ENCODE measurements at regions not wholly inside any gene's neighbourhood (a gene's known extent, or its start where the extent isn't known, plus 50 kb on each side); places are given as distances from the start of the nearest gene placed in this dataset.

- H3K27ac ChIP-seq, result no peak overlapping the region
- H3K36me3 ChIP-seq, result no peaks in the 10 kb centered on the region
- peak; percentile 53 for TF ChIP-seq CTCF (IDR thresholded peaks at IDR 0.05)
- ATAC-seq (peak; percentile 88), DNase-seq (peak; percentile 77)
- no peak overlapping the region for H3K4me3 ChIP-seq
- no peaks in the 10 kb centered on the region for H3K9me3 ChIP-seq
- no peaks in the 10 kb centered on the region for H3K4me1 ChIP-seq
- H3K27me3 ChIP-seq, result peaks cover 17% of the 10 kb centered on the region
- intact Hi-C loops (cut with DNase I), result no loop called here
Measured at GRCh38 chr17:34146440-34147043, 108.5 kb upstream of the CCL2 start.

- Histone ChIP-seq H3K4me3 (no peak overlapping the region), H3K4me1 (no peaks in the 10 kb centered on the region), H3K36me3 (no peaks in the 10 kb centered on the region), H3K27ac (no peak overlapping the region), H3K27me3 (peaks cover 40% of the 10 kb centered on the region), H3K9me3 (no peaks in the 10 kb centered on the region)
- DNase-seq (no peak), ATAC-seq (no peak)
- TF ChIP-seq CTCF (IDR thresholded peaks at IDR 0.05), result no peak
- intact Hi-C loops (cut with DNase I), result no loop called here
Measured at GRCh38 chr17:34151102-34151501, 104.0 kb upstream of the CCL2 start.

GRCh38 chr17:34153991-34154390, 101.1 kb upstream of the CCL2 start:
- H3K27me3 ChIP-seq, result peaks cover 45% of the 10 kb centered on the region
- no peak for TF ChIP-seq CTCF (IDR thresholded peaks at IDR 0.05)
- intact Hi-C loops (cut with DNase I), result no loop called here
- no peaks in the 10 kb centered on the region for H3K36me3 ChIP-seq
- DNase-seq (no peak), ATAC-seq (no peak)
- no peak overlapping the region for H3K27ac ChIP-seq
- no peaks in the 10 kb centered on the region for H3K4me1 ChIP-seq
- no peak overlapping the region for H3K4me3 ChIP-seq
- no peaks in the 10 kb centered on the region for H3K9me3 ChIP-seq

GRCh38 chr17:34154961-34155730, 99.9 kb upstream of the CCL2 start:
- Histone ChIP-seq H3K27me3 (peaks cover 50% of the 10 kb centered on the region), H3K36me3 (no peaks in the 10 kb centered on the region), H3K9me3 (no peaks in the 10 kb centered on the region), H3K4me1 (no peaks in the 10 kb centered on the region), H3K27ac (no peak overlapping the region), H3K4me3 (no peak overlapping the region)
- no peak for ATAC-seq
- intact Hi-C loops (cut with DNase I), result no loop called here
- DNase-seq, result no peak
- TF ChIP-seq CTCF (IDR thresholded peaks at IDR 0.05), result no peak

GRCh38 chr17:34155947-34156346, 99.1 kb upstream of the CCL2 start:
- ATAC-seq (no peak), DNase-seq (no peak)
- no peaks in the 10 kb centered on the region for H3K9me3 ChIP-seq
- H3K27me3 ChIP-seq, result peaks cover 58% of the 10 kb centered on the region
- no peaks in the 10 kb centered on the region for H3K4me1 ChIP-seq
- TF ChIP-seq CTCF (IDR thresholded peaks at IDR 0.05), result no peak
- intact Hi-C loops (cut with DNase I), result no loop called here
- no peaks in the 10 kb centered on the region for H3K36me3 ChIP-seq
- H3K27ac ChIP-seq, result no peak overlapping the region
- H3K4me3 ChIP-seq, result no peak overlapping the region

Measured in upper lobe of right lung (tissue), 1 donor.